GM12864 (cell line): ENCODE measurements at regions not wholly inside any gene's neighbourhood (a gene's known extent, or its start where the extent isn't known, plus 50 kb on each side); places are given as distances from the start of the nearest gene placed in this dataset.

Experiments
- DNase-seq: peaks from one replicate; pipeline ENCODE4 v3.0.0-alpha.2; 2011; ENCODE audit warnings: low read depth
- H3K4me3 ChIP-seq: 2 replicates; pipeline ENCODE4 v1.5.1; 2011; ENCODE audit warnings: mild to moderate bottlenecking, low read depth, low read length, control low read depth
- CTCF ChIP-seq: IDR thresholded peaks from 2 replicates; pipeline ENCODE4 v1.5.1; 2011; ENCODE audit warnings: low read depth, mild to moderate bottlenecking, moderate library complexity, low read length, control low read depth, inconsistent platforms; ENCODE audit errors: missing control alignments

DNA sequence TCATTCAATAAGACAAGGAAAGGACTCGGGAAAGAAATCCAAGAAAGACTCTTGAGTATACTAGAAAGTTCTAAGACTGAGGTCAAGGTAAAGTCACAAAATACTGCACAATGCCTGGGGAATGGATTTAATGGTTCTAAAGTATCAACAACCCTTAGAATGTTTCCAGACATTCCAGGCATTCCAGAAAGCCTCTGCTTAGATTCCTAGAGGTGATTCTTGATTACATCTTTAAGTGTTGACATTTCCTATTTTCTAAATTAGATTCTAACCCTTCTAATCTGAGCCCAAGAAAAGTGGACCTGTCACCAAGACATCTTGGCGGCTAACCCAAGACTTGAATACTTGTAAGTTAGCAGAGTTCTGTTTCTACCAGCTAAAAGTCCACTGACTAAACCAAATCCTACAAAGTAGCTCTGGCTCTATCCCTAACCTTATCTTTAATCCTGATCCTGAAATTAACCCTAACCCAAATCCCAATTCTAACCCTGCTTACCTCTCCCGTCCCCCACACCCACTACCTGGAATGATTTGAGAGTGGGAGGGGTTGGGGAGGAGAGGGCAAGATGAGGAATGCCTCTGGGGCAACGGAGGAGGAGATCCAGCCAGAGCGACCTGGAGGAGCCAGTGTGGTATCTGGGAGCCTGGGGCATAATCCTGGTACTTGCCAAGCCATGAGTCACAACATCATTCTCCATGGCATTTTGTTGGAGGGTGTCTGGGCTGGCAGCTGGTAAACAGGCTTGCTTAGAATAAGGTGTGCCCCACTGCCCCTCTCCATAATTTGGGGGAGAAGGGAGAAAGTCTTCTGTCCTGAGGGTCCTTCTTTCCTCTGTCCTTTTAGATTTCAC, 93.4 kb upstream of the HOXC13 start:
- H3K4me3 ChIP-seq = no peak overlapping the region
- DNase-seq = no peak
- no peak for TF ChIP-seq CTCF

GRCh38 chr12:53845932-53846331, 92.7 kb upstream of the HOXC13 start:
- DNase-seq = no peak
- no peak for TF ChIP-seq CTCF

GRCh38 chr12:53849113-53849512, 89.5 kb upstream of the HOXC13 start:
- DNase-seq = no peak
- H3K4me3 ChIP-seq = no peak overlapping the region
- TF ChIP-seq CTCF = no peak

More at GRCh38 chr12:53845932-53846331, 92.7 kb upstream of the HOXC13 start:
- H3K4me3 ChIP-seq = no peak overlapping the region

DNA sequence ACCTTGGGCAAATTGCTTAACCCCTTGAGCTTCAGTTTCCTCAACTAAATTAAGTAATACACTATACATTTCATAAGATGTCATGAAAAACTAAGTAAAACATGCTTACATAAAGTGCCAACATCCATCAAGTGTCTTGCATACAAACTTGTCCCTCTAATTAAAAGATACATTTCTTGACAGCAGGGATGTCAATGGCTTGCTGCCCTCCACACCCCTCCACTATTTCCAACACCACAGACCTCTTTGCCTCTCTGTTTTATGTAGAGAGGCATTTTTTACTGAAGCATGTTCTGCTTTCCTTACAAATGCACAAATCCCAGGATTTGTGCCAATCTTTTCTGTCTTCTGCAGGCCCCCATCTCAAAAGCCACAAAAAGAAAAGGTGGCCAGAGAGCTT, 89.0 kb upstream of the HOXC13 start:
- no peak for TF ChIP-seq CTCF
- DNase-seq = no peak

GRCh38 chr12:53852061-53852460, 86.6 kb upstream of the HOXC13 start:
- DNase-seq = no peak
- H3K4me3 ChIP-seq = no peak overlapping the region
- no peak for TF ChIP-seq CTCF

More for the DNA sequence above, 89.0 kb upstream of the HOXC13 start:
- H3K4me3 ChIP-seq = no peak overlapping the region

- DNase-seq = no peak
- no peak overlapping the region for H3K4me3 ChIP-seq
- TF ChIP-seq CTCF = no peak
Observed at GRCh38 chr12:53852992-53853391, 85.6 kb upstream of the HOXC13 start.
